Uterus (tissue), 2 donors: ENCODE measurements at regions not wholly inside any gene's neighbourhood (a gene's known extent, or its start where the extent isn't known, plus 50 kb on each side); places are given as distances from the start of the nearest gene placed in this dataset.

Experiments used
- CTCF ChIP-seq, 4 experiments: fragments of 200-600 bp in 2 of 4; fragments of 450-650 bp in 2 of 4; sonication (generic) in 2 of 4; IDR thresholded peaks; one replicate each; pipeline ENCODE4 v1.5.1; 2016 to 2019; ENCODE audit warnings: antibody characterized with exemption in 4 of 4, mild to moderate bottlenecking in 2 of 4, moderate library complexity in 1 of 4
- POLR2A ChIP-seq, 2 donors: fragments of 450-650 bp; IDR thresholded peaks; one replicate each; pipeline ENCODE4 v1.6.1; 2016; ENCODE audit warnings: antibody characterized with exemption in 2 of 2, mild to moderate bottlenecking in 1 of 2, moderate library complexity in 1 of 2

DNA sequence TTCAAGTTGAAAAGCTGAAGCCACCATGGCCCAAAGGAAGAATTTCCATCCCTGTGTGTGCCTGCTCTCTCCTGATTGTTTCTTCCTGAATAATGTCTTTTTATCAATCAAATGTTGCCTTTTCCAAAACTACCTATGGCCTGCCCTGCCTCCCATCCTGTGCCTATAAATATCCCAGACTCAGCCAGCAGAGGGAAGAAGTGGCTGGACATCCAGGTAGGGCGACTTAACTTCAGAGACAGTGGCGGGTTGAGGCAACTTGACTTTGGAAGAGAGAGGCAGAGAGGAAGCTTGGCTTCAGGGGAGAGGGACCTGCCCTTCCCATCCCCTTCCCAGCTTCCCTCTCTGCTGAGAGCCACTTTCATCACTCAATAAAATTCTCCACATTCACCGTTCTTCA is 133.0 kb downstream of the LCA5 start:
- no peak for TF ChIP-seq CTCF (IDR thresholded peaks at IDR 0.05)
- TF ChIP-seq POLR2A (IDR thresholded peaks at IDR 0.05) = no peak
